GM21381 (cell line): ENCODE measurements at regions not wholly inside any gene's neighbourhood (a gene's known extent, or its start where the extent isn't known, plus 50 kb on each side); places are given as distances from the start of the nearest gene placed in this dataset.
"Not testable (repeated sequence)": the region's sequence is repeated elsewhere in the genome, so short reads cannot be mapped to it uniquely, and the experiment has no call there.

Experiments used
- ATAC-seq: cut with Tn5 transposase; IDR thresholded peaks from one replicate; pipeline ENCODE4 v1.9.1; 2021; ENCODE audit warnings: mild to moderate bottlenecking, moderate library complexity; ENCODE audit not compliant: unreplicated experiment

DNA sequence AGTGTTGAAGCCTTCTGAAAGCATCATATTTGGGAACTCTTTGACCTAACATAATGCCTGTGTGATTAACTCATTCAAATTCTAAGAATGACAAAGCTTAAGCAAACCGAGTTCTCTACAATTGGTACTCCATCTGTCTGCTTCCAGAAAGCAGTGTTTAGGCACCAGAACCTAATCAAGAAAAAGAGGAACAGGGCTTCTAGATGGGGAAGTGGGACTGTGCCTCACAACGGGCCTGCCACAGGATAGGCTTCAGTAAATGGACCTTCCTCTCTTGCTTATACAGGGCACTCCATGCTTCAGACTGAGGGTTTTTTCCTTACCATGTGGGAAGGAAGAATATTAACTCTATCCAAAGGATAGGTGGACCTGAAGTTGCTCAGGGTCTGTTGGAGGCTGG, 808.1 kb downstream of the XPNPEP1 start:
- ATAC-seq: no peak

DNA sequence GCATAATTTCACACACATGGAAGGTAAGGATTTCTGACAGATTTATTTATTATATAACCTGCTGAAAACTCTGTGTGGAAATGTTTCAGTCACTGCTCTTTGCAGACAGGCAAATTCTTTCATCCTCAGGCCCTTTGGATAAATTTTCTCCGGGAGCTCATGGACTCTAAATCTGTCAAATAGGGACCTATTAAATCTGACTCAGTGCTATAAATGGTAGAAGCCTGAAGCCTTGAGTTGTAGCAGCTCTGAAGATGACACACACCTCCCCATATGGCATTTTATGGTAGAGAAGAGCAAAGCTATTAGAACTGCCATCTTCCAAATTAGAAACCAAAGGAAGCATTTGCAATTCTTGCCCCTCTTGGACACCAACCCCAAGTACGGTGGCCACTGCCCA, 808.7 kb downstream of the XPNPEP1 start:
- ATAC-seq: no peak

DNA sequence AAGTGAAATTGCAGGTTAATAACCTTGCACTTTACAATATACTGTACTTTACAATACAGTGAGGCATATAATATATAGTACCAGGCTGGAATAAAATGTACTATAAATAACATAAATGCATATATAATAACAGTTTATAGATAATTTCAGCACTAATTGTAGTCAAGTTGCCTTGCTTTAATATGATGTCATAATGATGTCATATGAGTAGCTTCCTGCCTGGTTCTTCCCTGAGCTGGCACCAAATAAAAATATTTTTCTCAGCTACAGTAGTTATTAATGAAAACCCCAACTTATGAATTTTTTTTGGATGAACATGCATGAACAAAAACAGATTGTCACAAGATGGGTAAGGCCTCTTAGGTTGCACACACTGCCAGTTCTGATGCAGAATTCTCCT, 816.7 kb downstream of the XPNPEP1 start:
- ATAC-seq: no peak

DNA sequence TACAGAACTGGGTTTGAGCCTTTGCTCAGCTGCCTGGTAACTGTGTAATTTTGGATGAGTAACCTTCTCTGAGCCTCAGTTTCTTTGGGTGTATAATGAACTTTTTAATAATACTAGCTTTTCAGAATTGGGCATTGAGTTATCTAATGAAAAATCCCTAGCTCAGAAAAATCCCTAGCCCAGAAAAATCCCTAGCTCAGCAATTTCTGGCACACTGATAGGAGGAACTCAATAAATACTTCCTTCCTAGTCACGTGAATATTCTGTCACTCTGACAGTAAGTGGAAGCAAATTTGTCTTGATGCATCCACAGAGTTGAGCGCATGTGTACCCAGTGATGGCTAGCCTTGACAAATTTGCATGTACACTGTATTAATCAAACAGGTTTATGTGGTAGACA, 817.6 kb downstream of the XPNPEP1 start:
- ATAC-seq: no peak

DNA sequence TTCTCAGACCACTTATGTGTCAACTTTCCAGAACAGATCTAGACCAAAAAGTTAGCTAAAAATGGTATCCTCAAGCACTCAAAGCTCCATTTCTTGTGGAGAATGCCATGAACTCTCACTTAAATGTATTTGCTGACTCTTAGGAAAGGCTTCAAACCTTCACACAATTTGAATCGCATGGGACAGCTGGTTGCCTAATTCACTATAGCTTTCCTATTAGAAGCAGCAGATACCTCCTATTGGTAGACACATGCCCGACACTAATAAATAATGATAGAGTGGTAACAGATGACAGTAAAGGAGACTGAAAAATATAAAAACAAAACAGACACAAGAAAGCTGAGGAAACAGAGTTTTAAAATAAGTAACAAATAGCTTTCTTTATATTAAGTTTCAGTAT, 818.5 kb downstream of the XPNPEP1 start:
- ATAC-seq: no peak

DNA sequence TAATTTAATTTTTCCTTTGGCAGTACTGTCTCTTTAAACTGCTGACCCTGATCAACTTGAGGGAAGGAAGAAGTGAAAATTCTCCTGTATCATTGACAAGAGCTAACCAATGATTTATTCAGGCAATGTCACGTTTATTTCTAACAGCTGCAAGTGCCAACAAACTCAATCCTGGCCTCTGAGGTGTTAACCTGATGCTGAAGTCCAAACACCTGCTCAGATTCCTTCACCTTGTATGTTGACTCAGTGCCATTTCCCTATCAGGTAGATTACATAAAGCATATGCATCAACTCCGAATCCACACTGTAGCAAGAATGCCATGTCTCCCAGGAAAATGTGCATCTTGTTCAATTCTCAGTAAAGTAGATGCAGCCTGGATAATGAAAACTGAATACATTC, 820.0 kb downstream of the XPNPEP1 start:
- ATAC-seq: no peak

DNA sequence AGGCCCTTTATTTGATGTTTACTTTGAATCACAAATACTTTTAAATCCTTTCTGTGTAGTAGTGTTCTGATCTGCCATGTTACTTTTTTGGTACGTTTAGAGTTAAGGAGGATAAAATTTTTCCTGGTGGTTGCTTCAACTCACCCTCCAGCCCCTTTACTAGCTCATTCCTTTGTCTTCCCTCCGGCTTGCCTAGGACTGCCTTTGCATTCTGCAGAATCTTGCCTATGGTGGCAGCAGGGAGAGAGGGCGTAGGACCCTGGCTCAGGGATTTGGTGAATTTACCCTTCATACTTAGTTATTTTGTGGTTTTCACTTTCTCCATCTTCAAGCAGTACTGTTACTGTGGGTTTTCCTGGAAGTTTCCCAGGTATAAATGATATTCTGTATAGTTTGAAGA, 833.5 kb downstream of the XPNPEP1 start:
- ATAC-seq: no peak

DNA sequence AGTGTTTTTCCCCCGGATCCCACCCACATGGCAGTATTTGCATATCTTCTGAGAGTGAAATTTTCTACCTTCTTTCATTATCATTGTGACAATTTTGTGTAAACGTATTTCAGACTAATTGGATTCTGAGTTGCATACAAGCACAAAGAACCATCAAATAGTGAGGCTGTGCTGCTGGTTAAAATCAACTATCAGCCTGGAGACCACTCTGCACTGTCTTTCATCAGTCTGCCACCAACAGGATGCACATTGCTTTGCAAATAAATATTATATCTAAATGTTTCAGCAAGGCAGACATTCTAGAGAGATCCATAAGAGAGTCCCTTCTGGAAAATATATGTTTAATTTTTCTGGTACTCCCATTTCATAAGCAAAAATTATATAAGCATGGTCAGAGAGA, 851.8 kb downstream of the XPNPEP1 start:
- no peak for ATAC-seq

DNA sequence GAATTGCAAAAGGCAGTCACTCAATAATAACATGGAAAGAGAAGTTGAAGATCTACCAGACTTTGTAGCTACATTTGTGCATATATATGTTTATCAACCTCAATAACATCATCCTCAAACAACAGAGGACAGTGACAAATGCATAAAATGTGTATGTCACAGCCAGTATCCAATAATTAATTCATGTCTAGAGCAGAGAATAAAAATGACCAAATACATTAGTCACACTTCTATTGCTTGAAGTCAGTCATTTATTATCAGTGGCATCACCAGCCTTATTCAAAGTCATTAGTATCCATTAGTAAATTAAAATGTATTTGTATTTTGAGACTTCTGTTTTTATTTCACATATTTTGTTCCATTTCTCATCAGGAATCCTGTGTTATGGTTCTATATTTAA, 852.8 kb downstream of the XPNPEP1 start:
- ATAC-seq: no peak

DNA sequence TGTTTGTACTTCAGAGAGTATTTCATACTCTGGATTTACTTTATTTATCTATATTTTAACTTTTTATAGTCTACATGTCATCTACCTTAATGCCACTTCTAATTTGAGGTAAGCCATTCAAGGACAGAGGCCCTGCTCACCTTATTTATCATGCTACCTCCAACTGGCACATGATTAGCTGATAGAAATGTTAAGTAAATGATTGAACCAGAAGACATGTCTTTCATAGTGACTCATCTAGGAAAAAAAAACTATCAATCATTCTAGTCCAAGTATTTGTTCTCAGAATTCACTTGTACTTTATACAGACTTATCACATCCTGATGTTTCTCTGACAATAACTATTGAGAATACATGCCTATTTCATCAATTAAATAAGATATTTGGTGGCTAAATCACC, 856.3 kb downstream of the XPNPEP1 start:
- no peak for ATAC-seq

DNA sequence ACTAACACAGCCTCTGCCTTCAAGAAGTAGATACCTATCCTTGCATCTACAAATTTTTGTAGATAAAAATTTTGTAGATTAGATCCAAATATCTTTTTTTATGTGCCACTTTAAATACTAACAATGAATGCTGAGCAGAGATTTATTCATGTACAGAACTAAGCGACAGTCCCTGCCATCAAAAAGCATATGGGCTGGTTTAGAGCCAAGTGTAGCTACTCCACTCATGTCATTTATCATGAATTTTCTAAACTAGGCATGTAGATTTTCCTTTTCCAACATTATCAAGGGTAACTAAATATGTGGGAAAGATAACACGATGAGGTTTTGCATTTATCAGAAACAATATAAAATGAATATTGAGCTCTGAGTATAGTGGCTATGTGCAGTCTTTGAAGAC, 857.5 kb downstream of the XPNPEP1 start:
- ATAC-seq: no peak

DNA sequence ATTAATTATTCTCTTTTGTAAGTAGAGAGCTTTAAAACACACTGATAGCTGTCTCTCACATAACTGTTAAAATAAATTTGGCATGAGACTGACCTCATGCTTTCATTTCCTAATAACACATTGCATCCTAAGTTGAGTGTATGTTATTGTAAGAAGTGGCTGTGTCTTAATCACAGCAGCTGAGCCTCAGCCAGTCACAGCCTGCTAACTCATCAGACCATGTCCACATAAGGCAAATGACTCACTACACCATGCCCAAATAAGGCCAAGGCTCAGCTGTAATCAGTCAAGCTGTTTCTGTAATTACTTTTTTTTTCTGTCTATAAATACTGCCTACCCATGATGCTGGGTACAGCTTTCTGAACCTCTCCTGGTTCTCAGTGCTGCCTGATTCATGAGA, 860.9 kb downstream of the XPNPEP1 start:
- ATAC-seq: no peak

DNA sequence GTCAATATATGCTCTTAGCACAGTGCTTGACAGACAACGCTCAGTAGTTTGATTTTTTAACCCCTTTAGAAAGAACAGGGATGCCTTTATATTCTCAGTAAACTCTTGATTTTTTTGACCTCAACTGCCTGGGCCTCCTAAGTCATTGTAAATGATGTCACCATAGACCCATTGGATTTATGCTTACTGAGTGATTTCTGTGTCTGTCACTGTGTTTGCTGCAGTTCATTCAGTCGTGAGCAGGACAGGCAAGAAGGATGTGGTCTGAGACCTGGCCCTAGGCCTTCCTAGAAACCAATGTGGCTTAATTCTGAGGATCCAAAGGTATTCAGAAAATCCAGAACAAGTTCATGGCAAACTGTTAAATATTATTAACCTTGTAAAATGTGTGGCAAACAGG, 868.1 kb downstream of the XPNPEP1 start:
- ATAC-seq: no peak

DNA sequence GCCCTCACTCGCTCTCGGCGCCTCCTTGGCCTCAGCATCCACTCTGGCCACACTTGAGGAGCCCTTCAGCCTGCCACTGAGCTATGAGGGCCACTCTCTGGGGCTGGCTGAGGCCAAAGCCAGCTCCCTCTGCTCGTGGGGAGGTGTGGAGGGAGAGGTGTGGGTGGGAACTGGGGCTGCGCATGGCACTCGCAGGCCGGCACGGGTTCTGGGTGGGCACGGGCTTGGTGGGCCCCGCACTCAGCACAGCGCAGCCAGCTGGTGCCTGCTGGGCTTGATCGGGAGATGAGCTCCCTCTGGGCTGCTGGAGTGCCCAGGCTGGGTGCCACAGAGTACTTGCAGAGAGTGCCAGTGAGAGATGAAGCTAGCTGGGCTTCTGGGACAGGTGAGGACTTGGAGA, 875.5 kb downstream of the XPNPEP1 start:
- ATAC-seq: no peak

DNA sequence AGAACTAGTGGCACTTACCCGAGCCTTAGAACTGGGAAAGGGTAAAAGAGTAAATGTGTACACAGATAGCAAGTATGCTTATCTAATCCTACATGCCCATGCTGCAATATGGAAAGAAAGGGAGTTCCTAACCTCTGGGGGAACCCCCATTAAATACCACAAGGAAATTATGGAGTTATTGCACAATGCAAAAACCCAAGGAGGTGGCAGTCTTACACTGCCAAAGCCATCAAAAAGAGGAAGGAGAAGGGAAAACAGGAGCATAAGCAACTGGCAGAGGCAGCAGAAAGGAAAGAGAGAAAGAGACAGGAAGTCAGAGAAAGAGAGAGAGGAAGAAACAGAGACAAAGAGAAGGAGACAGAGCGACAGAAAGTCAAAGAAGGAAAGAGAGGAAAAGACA, 876.9 kb downstream of the XPNPEP1 start:
- ATAC-seq: not testable (repeated sequence)

DNA sequence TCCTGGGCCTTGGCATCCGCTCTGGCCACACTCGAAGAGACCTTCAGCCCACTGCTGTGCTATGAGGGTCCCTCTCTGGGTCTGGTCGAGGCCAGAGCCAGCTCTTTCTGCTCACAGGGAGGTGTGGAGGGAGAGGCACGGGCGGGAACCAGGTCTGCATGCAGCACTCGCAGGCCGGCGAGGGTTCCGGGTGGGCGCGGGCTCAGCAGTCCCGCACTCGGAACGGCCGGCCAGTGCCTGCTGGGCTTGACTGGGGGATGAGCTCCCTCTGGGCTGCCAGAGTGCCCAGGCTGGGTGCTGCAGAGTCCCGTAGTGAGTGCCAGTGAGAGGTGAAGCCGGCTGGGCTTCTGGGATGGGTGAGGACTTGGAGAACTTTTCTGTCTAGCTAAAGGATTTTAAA, 882.7 kb downstream of the XPNPEP1 start:
- ATAC-seq: no peak

DNA sequence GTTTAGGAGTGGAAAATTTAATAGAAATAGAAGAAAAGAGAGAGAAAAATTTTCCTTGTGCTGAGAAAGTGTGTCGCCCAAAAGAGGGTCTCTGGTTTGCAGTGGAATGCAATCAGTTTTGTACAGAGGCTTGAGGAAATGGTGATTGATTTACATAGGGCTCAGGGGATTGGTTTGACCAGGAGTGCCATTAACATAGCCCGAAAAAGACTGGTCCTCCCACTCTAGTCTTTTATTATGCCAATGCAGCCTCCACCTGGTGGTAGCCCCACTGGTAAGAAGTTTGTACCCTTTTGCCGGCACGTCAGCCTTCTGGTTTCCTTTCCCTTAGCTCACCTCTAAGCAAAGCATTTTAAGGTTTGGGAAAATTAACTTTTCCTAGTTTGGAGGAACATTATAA, 885.3 kb downstream of the XPNPEP1 start:
- ATAC-seq: no peak

DNA sequence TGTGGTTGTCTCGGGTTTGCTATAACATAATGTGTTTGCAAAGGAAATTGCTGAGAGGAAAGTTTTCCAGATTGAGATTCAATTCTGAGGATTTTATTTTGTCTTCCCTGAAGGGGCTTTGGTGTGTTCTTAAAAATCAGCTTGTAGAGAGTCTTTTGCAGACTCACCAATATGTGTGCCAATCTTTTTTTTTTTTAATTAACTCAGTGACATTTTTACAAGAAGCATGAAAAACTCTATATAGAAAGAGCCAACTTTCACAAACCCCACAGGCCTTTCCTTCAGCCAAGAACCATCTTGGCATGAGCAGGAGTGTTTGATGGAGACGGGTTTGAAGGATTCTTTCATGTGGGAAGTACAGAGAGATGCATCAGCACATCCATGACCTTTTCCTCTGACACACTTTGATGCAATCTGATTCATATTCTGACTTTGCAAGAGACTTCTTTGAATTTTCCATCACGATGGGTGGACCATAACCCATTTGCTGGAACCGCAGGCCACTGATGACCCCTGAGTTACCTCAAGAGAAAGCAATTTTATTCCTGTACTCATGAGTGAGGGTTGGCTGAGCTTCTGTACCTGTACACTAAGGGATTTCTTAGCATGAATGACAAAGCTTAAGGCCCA, 892.6 kb downstream of the XPNPEP1 start:
- ATAC-seq: no peak

DNA sequence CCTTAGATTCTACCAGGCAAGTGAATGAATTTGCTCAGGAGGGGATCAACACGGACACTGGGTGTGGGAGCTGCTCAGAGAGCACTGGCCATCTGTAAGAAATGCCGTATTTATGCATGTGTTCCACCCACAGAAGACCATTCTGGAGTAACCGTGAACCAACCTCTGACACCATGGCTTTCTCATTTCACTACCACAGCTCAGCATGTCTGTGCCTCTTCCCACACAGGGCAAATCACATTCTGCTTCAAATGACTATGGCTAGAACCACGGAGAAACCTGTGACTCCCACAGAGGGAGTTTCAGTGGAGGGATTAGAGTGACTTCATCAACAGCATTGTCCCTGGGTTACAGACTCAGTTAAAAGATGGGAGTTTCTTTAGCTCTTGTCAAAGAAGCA, 893.4 kb downstream of the XPNPEP1 start:
- no peak for ATAC-seq

DNA sequence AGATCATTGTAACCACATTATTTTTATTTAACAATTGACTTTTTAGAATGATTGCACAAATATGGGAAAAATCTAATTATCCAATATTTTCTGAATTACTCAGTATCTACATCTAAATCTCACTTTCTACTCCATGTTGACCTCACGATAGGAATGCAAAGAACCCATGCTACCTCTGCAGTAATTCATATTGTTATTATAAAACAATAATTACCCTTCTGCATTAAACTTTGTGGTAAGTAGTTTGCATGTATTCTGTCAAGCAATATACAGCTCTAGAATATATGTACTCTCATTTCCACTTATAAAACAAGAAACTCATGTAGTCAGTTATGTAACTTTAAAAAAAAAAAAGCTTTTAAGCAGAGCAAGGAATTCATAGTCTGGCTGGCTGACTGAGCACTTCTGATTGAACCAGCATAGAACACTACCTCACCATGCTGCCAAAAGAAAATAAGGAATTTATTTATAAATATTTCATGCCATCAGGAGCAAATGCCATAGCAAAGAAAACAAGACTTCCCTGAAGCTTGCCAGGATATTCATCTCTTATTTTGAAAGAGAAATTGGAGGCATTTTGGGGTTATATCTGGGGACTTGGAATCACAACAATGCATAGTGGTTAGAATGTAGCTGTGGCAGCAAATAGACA, 895.7 kb downstream of the XPNPEP1 start:
- ATAC-seq: no peak

DNA sequence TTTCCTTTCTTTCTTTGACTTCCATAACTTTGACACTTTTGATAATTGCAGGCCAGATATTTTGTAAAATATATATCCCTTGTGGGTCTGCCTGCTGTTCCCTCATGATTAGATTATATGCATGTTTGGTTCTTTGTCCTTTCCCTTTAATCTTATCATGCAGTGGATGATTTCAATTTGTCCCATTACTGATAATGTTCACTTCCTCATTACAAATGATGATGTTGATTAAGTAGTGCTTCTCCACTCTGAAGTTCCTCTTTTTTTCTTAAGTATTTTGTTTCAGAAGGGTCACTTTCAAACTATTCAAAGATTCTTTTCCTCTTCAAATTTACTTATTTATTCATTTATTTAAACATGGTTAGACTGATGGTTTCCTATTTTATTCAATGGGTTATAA, 898.1 kb downstream of the XPNPEP1 start:
- ATAC-seq: no peak

DNA sequence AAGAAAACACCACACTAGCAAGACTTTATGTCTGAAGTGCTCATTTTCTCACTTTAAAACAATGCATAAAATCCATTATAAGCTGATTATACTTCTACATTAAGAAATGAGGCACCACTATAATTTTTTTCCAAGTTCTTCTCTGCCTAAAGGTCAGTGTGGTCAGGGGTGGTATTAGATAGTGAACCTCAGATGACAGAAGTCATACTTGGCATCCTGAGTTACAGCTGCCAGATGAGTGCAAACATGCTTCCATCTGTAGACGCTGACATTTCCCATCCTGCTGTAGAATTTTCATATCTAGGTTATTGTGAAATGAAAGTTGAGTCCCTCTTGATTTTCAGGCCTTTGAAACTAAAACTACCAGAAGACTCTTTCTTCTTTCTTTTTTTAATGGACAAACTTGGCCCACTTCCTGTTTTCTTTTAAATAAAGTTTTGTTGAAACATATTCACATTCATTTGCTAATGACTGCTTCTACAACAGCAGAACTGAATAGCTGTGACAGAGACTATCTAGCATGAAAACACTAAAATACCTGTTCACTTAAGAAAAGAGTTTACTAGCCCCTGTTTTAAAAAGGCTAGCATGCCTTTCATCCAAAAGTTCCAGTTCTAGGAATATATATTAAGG, 900.8 kb downstream of the XPNPEP1 start:
- ATAC-seq: no peak

DNA sequence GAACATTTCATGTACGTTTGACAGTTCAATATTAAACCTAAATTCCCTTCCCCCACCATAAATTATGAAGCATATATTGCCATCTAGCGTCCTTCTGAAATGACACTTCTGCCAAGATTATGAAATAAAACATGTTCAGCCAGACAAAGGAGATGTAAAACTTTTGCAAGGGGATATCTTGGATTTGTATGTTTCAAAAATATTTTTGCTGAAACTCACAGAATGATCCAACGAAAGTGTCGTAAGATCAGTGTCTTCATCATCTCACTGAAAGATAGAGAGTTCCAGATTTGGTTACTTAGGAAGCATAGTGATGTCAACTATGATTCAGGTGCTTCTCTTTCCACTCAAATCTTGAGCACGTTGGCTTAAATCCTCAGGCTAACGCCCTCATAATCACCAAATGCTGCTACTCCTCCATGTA, 904.3 kb downstream of the XPNPEP1 start:
- no peak for ATAC-seq
